Neural cell (in vitro differentiated cells): ENCODE measurements at regions not wholly inside any gene's neighbourhood (a gene's known extent, or its start where the extent isn't known, plus 50 kb on each side); places are given as distances from the start of the nearest gene placed in this dataset.

Experiments
- EZH2 ChIP-seq: fragments of 200-600, 300-800 bp; shearing (Covaris generic), sonication (generic); IDR thresholded peaks from 2 replicates; pipeline ENCODE4 v1.6.1; 2014; ENCODE audit warnings: antibody characterized with exemption, low read length, borderline replicate concordance, mild to moderate bottlenecking; ENCODE audit not compliant: insufficient read depth, poor library complexity, severe bottlenecking
- MXI1 ChIP-seq: fragments of 450-650 bp; conservative IDR thresholded peaks from 2 replicates; pipeline ENCODE4 v1.6.1; 2014; ENCODE audit warnings: antibody characterized with exemption, mild to moderate bottlenecking; ENCODE audit not compliant: poor library complexity, severe bottlenecking
- POLR2AphosphoS5 ChIP-seq: IDR thresholded peaks from 2 replicates; pipeline ENCODE4 v1.6.1; 2012
- REST ChIP-seq: IDR thresholded peaks from 2 replicates; pipeline ENCODE4 v1.6.1; 2012; ENCODE audit warnings: borderline replicate concordance
- SMC3 ChIP-seq: fragments of 450-650 bp; conservative IDR thresholded peaks from 2 replicates; pipeline ENCODE4 v1.6.1; 2014; ENCODE audit warnings: antibody characterized with exemption, mild to moderate bottlenecking, moderate library complexity; ENCODE audit not compliant: poor library complexity
- TAF1 ChIP-seq: IDR thresholded peaks from 2 replicates; pipeline ENCODE4 v1.6.1; 2012; ENCODE audit warnings: low read depth
- TF ChIP-seq, protein P1 (sequence below): fragments of 450-650 bp; IDR thresholded peaks from 2 replicates; pipeline ENCODE4 v1.5.1; 2014; ENCODE audit warnings: antibody characterized with exemption, mild to moderate bottlenecking, moderate library complexity; ENCODE audit not compliant: poor library complexity, severe bottlenecking

DNA sequence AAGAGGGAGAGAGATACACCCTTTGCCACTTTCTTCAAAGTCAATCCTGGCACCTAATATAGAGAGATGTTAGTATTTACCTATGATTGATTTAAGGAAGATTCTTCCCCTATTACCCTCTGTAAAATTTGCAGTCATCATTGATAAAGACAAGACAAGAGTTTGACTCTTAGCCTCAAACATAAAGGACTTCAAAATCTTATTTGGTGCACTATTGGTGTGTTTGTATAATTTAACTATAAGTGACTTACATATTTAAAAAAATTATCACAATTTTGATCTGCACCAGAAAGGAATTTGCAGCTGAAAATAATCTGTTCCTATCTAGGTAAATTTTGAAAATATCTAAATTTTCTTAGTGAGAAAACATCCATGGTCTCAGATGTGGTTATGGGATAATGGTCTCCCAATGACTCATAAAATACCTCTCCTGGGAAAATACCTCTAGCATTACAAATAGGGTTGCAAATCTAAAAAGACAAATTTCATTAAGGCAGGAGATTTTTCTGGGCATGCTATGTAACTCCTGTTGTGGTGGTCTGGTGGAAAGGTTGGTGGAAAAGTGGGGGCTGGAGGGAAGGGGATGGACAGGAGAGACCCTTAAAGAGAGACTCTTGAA lies 173.6 kb upstream of the MED14 start:
- TF ChIP-seq, protein P1, sequence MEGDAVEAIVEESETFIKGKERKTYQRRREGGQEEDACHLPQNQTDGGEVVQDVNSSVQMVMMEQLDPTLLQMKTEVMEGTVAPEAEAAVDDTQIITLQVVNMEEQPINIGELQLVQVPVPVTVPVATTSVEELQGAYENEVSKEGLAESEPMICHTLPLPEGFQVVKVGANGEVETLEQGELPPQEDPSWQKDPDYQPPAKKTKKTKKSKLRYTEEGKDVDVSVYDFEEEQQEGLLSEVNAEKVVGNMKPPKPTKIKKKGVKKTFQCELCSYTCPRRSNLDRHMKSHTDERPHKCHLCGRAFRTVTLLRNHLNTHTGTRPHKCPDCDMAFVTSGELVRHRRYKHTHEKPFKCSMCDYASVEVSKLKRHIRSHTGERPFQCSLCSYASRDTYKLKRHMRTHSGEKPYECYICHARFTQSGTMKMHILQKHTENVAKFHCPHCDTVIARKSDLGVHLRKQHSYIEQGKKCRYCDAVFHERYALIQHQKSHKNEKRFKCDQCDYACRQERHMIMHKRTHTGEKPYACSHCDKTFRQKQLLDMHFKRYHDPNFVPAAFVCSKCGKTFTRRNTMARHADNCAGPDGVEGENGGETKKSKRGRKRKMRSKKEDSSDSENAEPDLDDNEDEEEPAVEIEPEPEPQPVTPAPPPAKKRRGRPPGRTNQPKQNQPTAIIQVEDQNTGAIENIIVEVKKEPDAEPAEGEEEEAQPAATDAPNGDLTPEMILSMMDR, result no peak
- TF ChIP-seq TAF1 (no peak), POLR2AphosphoS5 (no peak), REST (no peak), EZH2 (no peak), MXI1 (no peak), SMC3 (no peak)
